ENCODE measurements at regions not wholly inside any gene's neighbourhood (a gene's known extent, or its start where the extent isn't known, plus 50 kb on each side); places are given as distances from the start of the nearest gene placed in this dataset.
"Not testable (repeated sequence)": the region's sequence is repeated elsewhere in the genome, so short reads cannot be mapped to it uniquely, and the experiment has no call there.

GRCh38 chr6:26273673-26274588 lies 91.1 kb upstream of the BTN3A2 start:
- Histone ChIP-seq H3K36me3 (ENCODE audit: control insufficient read depth, insufficient read depth, low read length) (no peaks in the 10 kb centered on the region), H3K27me3 (ENCODE audit: control insufficient read depth, insufficient read depth, low read length) (no peaks in the 10 kb centered on the region), H3K9me3 (replicated peaks; ENCODE audit: control insufficient read depth, low read depth, low read length) (no peaks in the 10 kb centered on the region), H3K4me3 (ENCODE audit: low read length) (peak overlapping the region; percentile 65), H3K4me1 (ENCODE audit: control insufficient read depth, insufficient read depth, low read length) (peaks cover 22% of the 10 kb centered on the region), H3K27ac (ENCODE audit: low read length) (peak overlapping the region; percentile 99)
- peak; percentile 64 for DNase-seq
- WGBS (ENCODE audit: insufficient coverage) = 4% methylated on average over 7 of the region's 21 CpGs

- DNase-seq = no peak
- no peaks in the 10 kb centered on the region for H3K9me3 ChIP-seq (replicated peaks; ENCODE audit: control insufficient read depth, low read depth, low read length)
- no peak overlapping the region for H3K4me3 ChIP-seq (ENCODE audit: low read length)
- no peaks in the 10 kb centered on the region for H3K36me3 ChIP-seq (ENCODE audit: control insufficient read depth, insufficient read depth, low read length)
- no peaks in the 10 kb centered on the region for H3K27me3 ChIP-seq (ENCODE audit: control insufficient read depth, insufficient read depth, low read length)
- H3K27ac ChIP-seq (ENCODE audit: low read length) = no peak overlapping the region
- H3K4me1 ChIP-seq (ENCODE audit: control insufficient read depth, insufficient read depth, low read length) = peaks cover 17% of the 10 kb centered on the region
- no CpG with 5 or more reads among the region's 2 CpGs for WGBS (ENCODE audit: insufficient coverage)
Observed at GRCh38 chr6:26275663-26276062, 89.3 kb upstream of the BTN3A2 start.

- Histone ChIP-seq H3K4me3 (ENCODE audit: low read length) (no peak overlapping the region), H3K27me3 (ENCODE audit: control insufficient read depth, insufficient read depth, low read length) (no peaks in the 10 kb centered on the region), H3K27ac (ENCODE audit: low read length) (no peak overlapping the region), H3K9me3 (replicated peaks; ENCODE audit: control insufficient read depth, low read depth, low read length) (no peaks in the 10 kb centered on the region), H3K4me1 (ENCODE audit: control insufficient read depth, insufficient read depth, low read length) (peaks cover 8% of the 10 kb centered on the region), H3K36me3 (ENCODE audit: control insufficient read depth, insufficient read depth, low read length) (no peaks in the 10 kb centered on the region)
- WGBS (ENCODE audit: insufficient coverage) = 80% methylated on average over 1 of the region's 6 CpGs
- DNase-seq = no peak
Observed at GRCh38 chr6:26276841-26277648, 88.0 kb upstream of the BTN3A2 start.

- Histone ChIP-seq H3K4me3 (ENCODE audit: low read length) (no peak overlapping the region), H3K27me3 (ENCODE audit: control insufficient read depth, insufficient read depth, low read length) (no peaks in the 10 kb centered on the region), H3K9me3 (replicated peaks; ENCODE audit: control insufficient read depth, low read depth, low read length) (no peaks in the 10 kb centered on the region), H3K27ac (ENCODE audit: low read length) (peak overlapping the region; percentile 33), H3K4me1 (ENCODE audit: control insufficient read depth, insufficient read depth, low read length) (peaks cover 10% of the 10 kb centered on the region), H3K36me3 (ENCODE audit: control insufficient read depth, insufficient read depth, low read length) (no peaks in the 10 kb centered on the region)
- peak; percentile 66 for DNase-seq
- WGBS (ENCODE audit: insufficient coverage) = no CpG with 5 or more reads among the region's 1 CpG
Observed at GRCh38 chr6:26278536-26278935, 86.5 kb upstream of the BTN3A2 start.

- H3K4me1 ChIP-seq (ENCODE audit: control insufficient read depth, insufficient read depth, low read length) = peaks cover 15% of the 10 kb centered on the region
- not testable (repeated sequence) for H3K27ac ChIP-seq (ENCODE audit: low read length); H3K9me3 ChIP-seq (replicated peaks; ENCODE audit: control insufficient read depth, low read depth, low read length); H3K36me3 ChIP-seq (ENCODE audit: control insufficient read depth, insufficient read depth, low read length); DNase-seq; H3K4me3 ChIP-seq (ENCODE audit: low read length); H3K27me3 ChIP-seq (ENCODE audit: control insufficient read depth, insufficient read depth, low read length)
- WGBS (ENCODE audit: insufficient coverage) = 100% methylated on average over 1 of the region's 5 CpGs
Observed at GRCh38 chr6:26279371-26279770, 85.6 kb upstream of the BTN3A2 start.

- Histone ChIP-seq H3K4me1 (ENCODE audit: control insufficient read depth, insufficient read depth, low read length) (peaks cover 15% of the 10 kb centered on the region), H3K27me3 (ENCODE audit: control insufficient read depth, insufficient read depth, low read length) (no peaks in the 10 kb centered on the region), H3K4me3 (ENCODE audit: low read length) (no peak overlapping the region), H3K27ac (ENCODE audit: low read length) (no peak overlapping the region), H3K9me3 (replicated peaks; ENCODE audit: control insufficient read depth, low read depth, low read length) (no peaks in the 10 kb centered on the region), H3K36me3 (ENCODE audit: control insufficient read depth, insufficient read depth, low read length) (no peaks in the 10 kb centered on the region)
- WGBS (ENCODE audit: insufficient coverage) = no CpG with 5 or more reads among the region's 1 CpG
- no peak for DNase-seq
Observed at GRCh38 chr6:26280407-26280806, 84.6 kb upstream of the BTN3A2 start.

- Histone ChIP-seq H3K27me3 (ENCODE audit: control insufficient read depth, insufficient read depth, low read length) (no peaks in the 10 kb centered on the region), H3K4me3 (ENCODE audit: low read length) (peak overlapping the region; percentile 66), H3K27ac (ENCODE audit: low read length) (peak overlapping the region; percentile 98), H3K9me3 (replicated peaks; ENCODE audit: control insufficient read depth, low read depth, low read length) (peaks cover 5% of the 10 kb centered on the region), H3K4me1 (ENCODE audit: control insufficient read depth, insufficient read depth, low read length) (peaks cover 14% of the 10 kb centered on the region), H3K36me3 (ENCODE audit: control insufficient read depth, insufficient read depth, low read length) (no peaks in the 10 kb centered on the region)
- 0% methylated on average over 19 of the region's 23 CpGs for WGBS (ENCODE audit: insufficient coverage)
- DNase-seq = peak; percentile 90
Observed at GRCh38 chr6:26284537-26285142, 80.4 kb upstream of the BTN3A2 start.

- H3K9me3 ChIP-seq (replicated peaks; ENCODE audit: control insufficient read depth, low read depth, low read length) = peaks cover 5% of the 10 kb centered on the region
- H3K27me3 ChIP-seq (ENCODE audit: control insufficient read depth, insufficient read depth, low read length) = no peaks in the 10 kb centered on the region
- peak overlapping the region; percentile 66 for H3K4me3 ChIP-seq (ENCODE audit: low read length)
- 0% methylated on average over 36 of the region's 53 CpGs for WGBS (ENCODE audit: insufficient coverage)
- peak overlapping the region; percentile 98 for H3K27ac ChIP-seq (ENCODE audit: low read length)
- no peaks in the 10 kb centered on the region for H3K36me3 ChIP-seq (ENCODE audit: control insufficient read depth, insufficient read depth, low read length)
- peaks cover 14% of the 10 kb centered on the region for H3K4me1 ChIP-seq (ENCODE audit: control insufficient read depth, insufficient read depth, low read length)
- peak; percentile 99 for DNase-seq
Observed at GRCh38 chr6:26285143-26286134, 79.6 kb upstream of the BTN3A2 start.

GRCh38 chr6:26286168-26286877 lies 78.7 kb upstream of the BTN3A2 start:
- peaks cover 14% of the 10 kb centered on the region for H3K4me1 ChIP-seq (ENCODE audit: control insufficient read depth, insufficient read depth, low read length)
- 0% methylated on average over 4 of the region's 18 CpGs for WGBS (ENCODE audit: insufficient coverage)
- H3K27me3 ChIP-seq (ENCODE audit: control insufficient read depth, insufficient read depth, low read length) = no peaks in the 10 kb centered on the region
- peaks cover 5% of the 10 kb centered on the region for H3K9me3 ChIP-seq (replicated peaks; ENCODE audit: control insufficient read depth, low read depth, low read length)
- peak; percentile 95 for DNase-seq
- H3K4me3 ChIP-seq (ENCODE audit: low read length) = peak overlapping the region; percentile 66
- no peaks in the 10 kb centered on the region for H3K36me3 ChIP-seq (ENCODE audit: control insufficient read depth, insufficient read depth, low read length)
- peak overlapping the region; percentile 98 for H3K27ac ChIP-seq (ENCODE audit: low read length)

All from muscle of leg (tissue), 3 donors.